H1 (cell line): ENCODE measurements at regions not wholly inside any gene's neighbourhood (a gene's known extent, or its start where the extent isn't known, plus 50 kb on each side); places are given as distances from the start of the nearest gene placed in this dataset.

Experiments
- BACH1 ChIP-seq: IDR thresholded peaks from 2 replicates; pipeline ENCODE4 v1.6.1; 2012; ENCODE audit warnings: low read length, improper control_type of control experiment
- CEBPB ChIP-seq: IDR thresholded peaks from 2 replicates; pipeline ENCODE4 v1.6.1; 2012; ENCODE audit warnings: low read depth, low read length
- EZH2 ChIP-seq: fragments of 200-600 bp; sonication (generic); IDR thresholded peaks from 2 replicates; pipeline ENCODE4 v1.7.1; 2012; ENCODE audit warnings: low read depth, mild to moderate bottlenecking, moderate library complexity, low read length, inconsistent platforms; ENCODE audit not compliant: severe bottlenecking
- HDAC6 ChIP-seq: IDR thresholded peaks from one replicate; pipeline ENCODE4 v1.7.1; 2012; ENCODE audit warnings: low read depth, mild to moderate bottlenecking, inconsistent platforms, low read length, moderate library complexity
- RNF2 ChIP-seq: fragments of 200-900, 300-1000 bp; sonication (generic); IDR thresholded peaks from 2 replicates; pipeline ENCODE4 v1.7.1; 2016; ENCODE audit warnings: borderline replicate concordance, low read depth, mild to moderate bottlenecking, antibody characterized with exemption, low read length; ENCODE audit not compliant: poor library complexity, severe bottlenecking; ENCODE audit errors: missing control alignments
- TF ChIP-seq, protein P1 (sequence below): IDR thresholded peaks from 2 replicates; pipeline ENCODE4 v1.6.1; 2011; ENCODE audit warnings: low read length, improper control_type of control experiment

- TF ChIP-seq EZH2 = no peak
- TF ChIP-seq, protein P1, sequence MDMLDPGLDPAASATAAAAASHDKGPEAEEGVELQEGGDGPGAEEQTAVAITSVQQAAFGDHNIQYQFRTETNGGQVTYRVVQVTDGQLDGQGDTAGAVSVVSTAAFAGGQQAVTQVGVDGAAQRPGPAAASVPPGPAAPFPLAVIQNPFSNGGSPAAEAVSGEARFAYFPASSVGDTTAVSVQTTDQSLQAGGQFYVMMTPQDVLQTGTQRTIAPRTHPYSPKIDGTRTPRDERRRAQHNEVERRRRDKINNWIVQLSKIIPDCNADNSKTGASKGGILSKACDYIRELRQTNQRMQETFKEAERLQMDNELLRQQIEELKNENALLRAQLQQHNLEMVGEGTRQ = no peak
- no peak for TF ChIP-seq BACH1
- no peak for TF ChIP-seq HDAC6
- TF ChIP-seq RNF2 = no peak
- TF ChIP-seq CEBPB = no peak
- TF ChIP-seq, all 59 proteins: peak for 0
Observed at GRCh38 chr3:187999821-188000220, 154.1 kb upstream of the LPP start (continued).
